SKM-1 (cell line): ENCODE measurements at regions not wholly inside any gene's neighbourhood (a gene's known extent, or its start where the extent isn't known, plus 50 kb on each side); places are given as distances from the start of the nearest gene placed in this dataset.
"Not testable (repeated sequence)": the region's sequence is repeated elsewhere in the genome, so short reads cannot be mapped to it uniquely, and the experiment has no call there.

Source experiments
- DNase-seq: peaks from one replicate; lab custom pipeline; 2025; ENCODE audit not compliant: unreplicated experiment; lab: John Stamatoyannopoulos, UW

- no peak for DNase-seq
Observed at GRCh38 chrY:21033363-21033762, 277.5 kb downstream of the RPS4Y2 start.

GRCh38 chrY:21034151-21035061, 278.5 kb downstream of the RPS4Y2 start:
- no peak for DNase-seq

- DNase-seq: not testable (repeated sequence)
Observed at GRCh38 chrY:21037398-21037797, 281.5 kb downstream of the RPS4Y2 start.

- DNase-seq: no peak
Observed at GRCh38 chrY:21039811-21040210, 283.9 kb downstream of the RPS4Y2 start.

GRCh38 chrY:21040711-21041110, 284.8 kb downstream of the RPS4Y2 start:
- DNase-seq: not testable (repeated sequence)

- DNase-seq: no peak
Observed at GRCh38 chrY:21073079-21073478, 317.2 kb downstream of the RPS4Y2 start.

- no peak for DNase-seq
Observed at GRCh38 chrY:21073641-21074260, 317.8 kb downstream of the RPS4Y2 start.

GRCh38 chrY:21075658-21076057, 319.8 kb downstream of the RPS4Y2 start:
- no peak for DNase-seq

GRCh38 chrY:21079670-21080069, 323.8 kb downstream of the RPS4Y2 start:
- DNase-seq: no peak

GRCh38 chrY:21081640-21082611, 326.0 kb downstream of the RPS4Y2 start:
- DNase-seq: no peak

- no peak for DNase-seq
Observed at GRCh38 chrY:21082639-21083038, 326.7 kb downstream of the RPS4Y2 start.

- DNase-seq: no peak
Observed at GRCh38 chrY:21091909-21092308, 336.0 kb downstream of the RPS4Y2 start.

GRCh38 chrY:21102507-21102906, 346.6 kb downstream of the RPS4Y2 start:
- DNase-seq: no peak

- DNase-seq: no peak
Observed at GRCh38 chrY:21103885-21104284, 348.0 kb downstream of the RPS4Y2 start.

GRCh38 chrY:21105529-21105928, 349.6 kb downstream of the RPS4Y2 start:
- DNase-seq: no peak

GRCh38 chrY:21111313-21111712, 355.4 kb downstream of the RPS4Y2 start:
- DNase-seq: no peak

- no peak for DNase-seq
Observed at GRCh38 chrY:21121065-21121464, 365.2 kb downstream of the RPS4Y2 start.

- DNase-seq: no peak
Observed at GRCh38 chrY:21135591-21135990, 375.5 kb upstream of the RBMY1B start.

GRCh38 chrY:21138056-21138758, 372.9 kb upstream of the RBMY1B start:
- DNase-seq: no peak

GRCh38 chrY:21146331-21146730, 364.8 kb upstream of the RBMY1B start:
- no peak for DNase-seq

GRCh38 chrY:21149971-21150370, 361.2 kb upstream of the RBMY1B start:
- DNase-seq: no peak
